HUES48 (cell line): ENCODE measurements at regions not wholly inside any gene's neighbourhood (a gene's known extent, or its start where the extent isn't known, plus 50 kb on each side); places are given as distances from the start of the nearest gene placed in this dataset.
"Not testable (repeated sequence)": the region's sequence is repeated elsewhere in the genome, so short reads cannot be mapped to it uniquely, and the experiment has no call there.

Experiments
- H3K27ac ChIP-seq: one replicate; pipeline ENCODE4 v1.7.0; 2013; ENCODE audit warnings: low read depth, low read length, inconsistent platforms
- H3K27me3 ChIP-seq: 2 replicates; pipeline ENCODE4 v1.6.1; 2013; ENCODE audit warnings: mild to moderate bottlenecking, low read length; ENCODE audit not compliant: control insufficient read depth, insufficient read depth
- H3K36me3 ChIP-seq: 2 replicates; pipeline ENCODE4 v1.6.1; 2013; ENCODE audit warnings: low read length; ENCODE audit not compliant: control insufficient read depth, insufficient read depth
- H3K4me1 ChIP-seq: 2 replicates; pipeline ENCODE4 v1.6.1; 2013; ENCODE audit warnings: mild to moderate bottlenecking, low read length; ENCODE audit not compliant: control insufficient read depth, insufficient read depth
- H3K4me3 ChIP-seq: 2 replicates; pipeline ENCODE4 v1.5.1; 2013; ENCODE audit warnings: mild to moderate bottlenecking, low read depth, low read length
- H3K9ac ChIP-seq: 2 replicates; pipeline ENCODE4 v1.6.1; 2013; ENCODE audit warnings: mild to moderate bottlenecking, low read depth, low read length, moderate library complexity
- H3K9me3 ChIP-seq: 2 replicates; pipeline ENCODE4 v1.6.1; 2013; ENCODE audit warnings: low read length; ENCODE audit not compliant: control insufficient read depth, insufficient read depth

DNA sequence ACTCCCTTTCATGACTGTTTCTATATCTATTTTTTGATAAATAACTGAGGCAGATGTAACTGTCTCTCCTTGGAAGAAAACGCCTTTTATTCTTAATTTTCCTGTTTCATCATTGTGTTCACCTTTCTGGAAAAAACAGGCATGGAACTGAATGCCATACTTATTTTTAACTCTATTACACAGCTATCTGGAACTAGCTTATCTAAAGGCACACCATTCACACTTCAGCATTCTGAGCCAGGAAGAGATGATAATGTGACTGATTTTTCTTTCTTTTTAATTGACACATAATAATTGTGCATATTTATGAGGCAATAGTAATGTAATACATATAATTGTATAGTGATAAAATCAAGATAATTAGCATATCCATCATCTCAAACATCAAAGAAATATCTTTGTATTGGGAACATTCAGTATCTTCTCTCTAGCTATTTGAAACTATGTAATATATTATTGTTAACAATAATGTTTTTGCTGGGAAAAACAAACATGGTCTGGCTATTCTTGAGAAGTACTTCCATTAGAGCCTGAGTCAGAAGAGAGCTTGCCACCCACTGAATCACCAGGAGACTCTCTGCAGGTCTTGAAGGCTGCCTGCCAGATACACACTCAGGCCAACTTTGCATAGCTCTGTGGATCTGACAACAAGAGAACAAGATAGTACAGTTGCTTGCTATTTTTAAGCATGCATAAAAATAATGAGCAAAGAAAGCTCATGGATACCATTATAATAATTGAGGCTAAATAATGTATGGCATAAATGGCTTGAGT, 501.0 kb upstream of the EDIL3 start:
- Histone ChIP-seq H3K4me3 (no peak overlapping the region), H3K27ac (no peak overlapping the region), H3K9ac (no peak overlapping the region), H3K36me3 (no peaks in the 10 kb centered on the region), H3K9me3 (no peaks in the 10 kb centered on the region), H3K4me1 (no peaks in the 10 kb centered on the region), H3K27me3 (no peaks in the 10 kb centered on the region)

DNA sequence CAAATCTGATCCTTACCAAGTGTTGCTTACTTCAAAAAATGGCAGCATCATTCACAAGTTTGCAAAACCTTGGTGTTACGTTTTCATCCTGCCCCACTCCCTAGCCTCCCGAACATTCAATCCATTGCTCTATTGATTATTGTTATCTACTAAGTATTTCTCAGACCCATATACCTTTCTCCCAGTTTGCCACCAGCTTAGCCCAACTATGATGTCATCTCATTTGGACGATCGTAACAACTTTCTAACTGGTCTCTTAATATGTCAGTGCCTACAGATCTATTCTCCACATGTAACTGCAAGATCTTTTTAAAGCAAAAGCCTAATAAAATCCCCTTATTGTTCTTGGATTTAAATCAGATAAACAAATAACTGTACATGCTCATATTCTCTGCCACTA, 497.1 kb upstream of the EDIL3 start:
- Histone ChIP-seq H3K4me1 (no peaks in the 10 kb centered on the region), H3K36me3 (no peaks in the 10 kb centered on the region), H3K9ac (no peak overlapping the region), H3K27me3 (no peaks in the 10 kb centered on the region), H3K4me3 (no peak overlapping the region), H3K27ac (no peak overlapping the region), H3K9me3 (no peaks in the 10 kb centered on the region)

DNA sequence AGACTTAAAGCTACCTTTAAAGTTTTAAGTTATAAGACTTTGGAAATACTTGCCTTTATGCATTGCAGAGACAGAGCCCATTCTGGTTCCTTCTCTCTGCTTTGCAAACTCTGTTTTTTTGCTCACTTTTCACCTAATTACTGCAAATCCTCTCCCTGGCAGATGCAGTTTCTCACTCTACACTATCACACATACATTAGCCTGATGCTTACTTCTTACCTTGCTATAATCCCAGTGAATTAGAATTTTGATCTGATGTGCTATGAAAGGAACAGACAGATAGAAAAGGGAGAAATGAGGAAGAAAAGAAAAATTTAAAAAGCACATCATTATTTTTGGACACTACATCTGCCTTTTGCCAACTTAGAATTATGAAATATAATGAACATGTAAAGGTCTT, 489.5 kb upstream of the EDIL3 start:
- Histone ChIP-seq H3K4me3 (no peak overlapping the region), H3K4me1 (no peaks in the 10 kb centered on the region; the same call in 1 of the 2 replicates), H3K27me3 (no peaks in the 10 kb centered on the region), H3K9me3 (no peaks in the 10 kb centered on the region), H3K36me3 (no peaks in the 10 kb centered on the region), H3K27ac (no peak overlapping the region), H3K9ac (no peak overlapping the region)

DNA sequence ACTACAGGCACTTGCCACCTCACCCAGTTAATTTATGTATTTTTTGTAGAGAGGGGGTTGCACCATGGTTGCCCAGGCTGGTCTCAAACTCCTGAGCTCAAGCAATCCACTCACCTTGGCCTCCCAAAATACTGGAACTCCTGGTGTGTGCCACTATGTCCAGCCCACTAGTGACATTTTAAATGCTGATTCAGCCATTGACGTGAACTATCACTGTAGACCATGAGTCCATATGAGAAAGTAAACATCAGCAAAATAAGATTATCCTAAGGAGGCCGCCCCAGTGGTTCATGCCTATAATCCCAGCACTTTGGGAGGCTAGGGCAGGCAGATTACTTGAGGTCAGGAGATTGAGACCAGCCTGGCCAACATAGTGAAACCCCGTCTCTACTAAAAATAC, 488.1 kb upstream of the EDIL3 start:
- no peaks in the 10 kb centered on the region for H3K36me3 ChIP-seq
- no peaks in the 10 kb centered on the region; the same call in 1 of the 2 replicates for H3K4me1 ChIP-seq
- no peaks in the 10 kb centered on the region for H3K27me3 ChIP-seq
- no peak overlapping the region for H3K4me3 ChIP-seq
- H3K9me3 ChIP-seq = no peaks in the 10 kb centered on the region
- H3K9ac ChIP-seq = no peak overlapping the region
- H3K27ac ChIP-seq = no peak overlapping the region

DNA sequence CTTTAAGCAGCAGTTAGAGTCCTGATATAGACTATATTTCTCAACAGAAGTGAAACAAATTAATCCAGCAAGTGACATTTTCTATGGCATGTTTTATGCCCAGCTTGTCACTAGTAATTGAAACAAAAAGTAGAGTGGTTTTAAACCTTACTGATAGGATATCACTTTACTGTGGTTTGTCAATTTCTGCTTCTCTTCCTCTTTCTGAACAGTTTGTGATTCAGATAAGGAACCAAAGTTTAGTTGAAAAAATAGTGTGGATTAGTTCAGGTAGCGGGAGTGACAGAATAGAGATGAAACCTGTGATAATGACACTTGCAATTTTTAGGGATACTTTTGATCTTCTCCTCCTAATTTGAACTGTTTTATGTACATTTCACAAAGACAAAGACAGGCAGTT, 485.7 kb upstream of the EDIL3 start:
- H3K27me3 ChIP-seq = no peaks in the 10 kb centered on the region
- H3K9me3 ChIP-seq = no peaks in the 10 kb centered on the region
- H3K36me3 ChIP-seq = no peaks in the 10 kb centered on the region
- no peak overlapping the region for H3K4me3 ChIP-seq
- H3K4me1 ChIP-seq = no peaks in the 10 kb centered on the region; the same call in 1 of the 2 replicates
- no peak overlapping the region for H3K9ac ChIP-seq
- no peak overlapping the region for H3K27ac ChIP-seq

DNA sequence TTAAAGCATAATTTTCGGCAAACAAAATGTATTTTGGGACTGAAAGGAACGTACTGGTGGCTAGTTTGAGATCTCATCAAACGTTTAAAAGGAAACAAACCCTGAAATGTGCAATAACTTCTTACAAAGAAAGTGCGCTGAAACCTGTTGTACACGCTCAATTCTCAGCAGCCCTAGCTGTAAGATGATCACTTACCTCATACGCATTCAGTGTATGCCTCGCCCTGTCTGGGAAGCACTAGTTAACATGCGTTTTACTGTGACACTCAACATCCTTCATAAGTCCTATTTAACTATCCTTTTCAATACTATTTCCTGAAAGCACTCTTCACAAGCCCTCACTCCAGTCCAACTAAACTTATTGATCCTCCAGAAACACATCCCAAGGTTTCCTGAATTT, 485.0 kb upstream of the EDIL3 start:
- H3K4me1 ChIP-seq = peaks cover 4% of the 10 kb centered on the region; the same call in 1 of the 2 replicates
- H3K27me3 ChIP-seq = no peaks in the 10 kb centered on the region
- H3K9me3 ChIP-seq = no peaks in the 10 kb centered on the region
- H3K9ac ChIP-seq = no peak overlapping the region
- no peaks in the 10 kb centered on the region for H3K36me3 ChIP-seq
- no peak overlapping the region for H3K4me3 ChIP-seq
- no peak overlapping the region for H3K27ac ChIP-seq

DNA sequence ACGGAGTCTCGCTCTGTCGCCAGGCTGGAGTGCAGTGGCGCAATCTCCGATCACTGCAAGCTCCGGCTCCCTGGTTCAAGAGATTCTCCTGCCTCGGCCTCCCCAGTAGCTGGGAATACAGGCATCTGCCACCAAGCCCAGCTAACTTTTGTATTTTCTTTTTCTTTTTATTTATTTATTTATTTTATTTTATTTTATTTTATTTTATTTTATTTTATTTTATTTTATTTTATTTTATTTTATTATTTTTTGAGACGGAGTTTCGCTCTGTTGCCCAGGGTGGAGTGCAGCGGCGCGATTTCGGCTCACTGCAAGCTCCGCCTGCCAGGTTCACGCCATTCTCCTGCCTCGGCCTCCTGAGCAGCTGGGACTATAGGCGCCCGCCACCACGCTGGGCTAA, 479.3 kb upstream of the EDIL3 start:
- not testable (repeated sequence) for H3K36me3 ChIP-seq, H3K27me3 ChIP-seq, H3K4me3 ChIP-seq, H3K27ac ChIP-seq, H3K4me1 ChIP-seq, H3K9me3 ChIP-seq, H3K9ac ChIP-seq

DNA sequence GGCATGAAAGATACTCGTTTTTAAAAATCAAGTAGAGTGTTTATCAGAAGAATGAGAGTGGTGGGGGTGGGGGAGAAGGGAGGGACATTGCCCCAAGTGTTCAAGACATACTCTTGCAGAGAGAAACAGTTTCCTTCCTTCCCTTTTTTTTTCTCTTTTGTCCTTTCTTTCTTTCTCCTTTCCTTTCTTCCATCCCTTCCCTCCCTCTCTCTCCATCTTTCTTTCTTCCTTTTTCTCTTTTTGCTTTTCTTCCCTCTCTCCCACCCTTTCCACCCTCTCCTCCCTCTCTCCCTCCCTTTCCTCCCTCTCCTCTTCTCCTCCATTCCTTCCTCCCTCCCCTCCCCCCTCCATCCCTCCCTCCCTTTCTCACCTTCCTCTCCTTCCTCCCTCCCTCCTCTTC, 478.3 kb upstream of the EDIL3 start:
- Histone ChIP-seq H3K27ac (no peak overlapping the region), H3K36me3 (no peaks in the 10 kb centered on the region), H3K9ac (no peak overlapping the region), H3K9me3 (no peaks in the 10 kb centered on the region), H3K4me3 (no peak overlapping the region), H3K27me3 (no peaks in the 10 kb centered on the region), H3K4me1 (peaks cover 7% of the 10 kb centered on the region; the same call in 1 of the 2 replicates)

DNA sequence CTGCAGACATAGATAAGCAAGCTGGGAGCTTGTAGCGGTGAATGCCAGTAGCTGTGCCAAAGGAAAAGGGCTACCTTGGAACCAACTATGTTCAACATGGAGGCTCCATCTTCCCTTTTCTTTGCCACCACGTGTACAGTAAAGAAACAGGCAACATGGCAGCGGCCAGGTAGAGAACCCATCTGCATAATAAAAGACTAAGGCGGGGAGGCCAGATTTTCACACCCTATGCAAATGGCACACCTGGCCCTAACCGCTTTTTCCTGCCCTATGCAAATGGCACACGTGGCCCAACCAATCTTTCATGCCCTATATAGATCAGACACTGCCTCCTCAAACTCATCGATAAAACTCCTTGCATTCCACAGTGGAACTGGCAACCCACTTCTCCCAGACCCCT, 477.5 kb upstream of the EDIL3 start:
- Histone ChIP-seq H3K9ac (no peak overlapping the region), H3K4me1 (peaks cover 7% of the 10 kb centered on the region; the same call in 1 of the 2 replicates), H3K36me3 (no peaks in the 10 kb centered on the region), H3K9me3 (no peaks in the 10 kb centered on the region), H3K27me3 (no peaks in the 10 kb centered on the region), H3K27ac (no peak overlapping the region), H3K4me3 (no peak overlapping the region)

DNA sequence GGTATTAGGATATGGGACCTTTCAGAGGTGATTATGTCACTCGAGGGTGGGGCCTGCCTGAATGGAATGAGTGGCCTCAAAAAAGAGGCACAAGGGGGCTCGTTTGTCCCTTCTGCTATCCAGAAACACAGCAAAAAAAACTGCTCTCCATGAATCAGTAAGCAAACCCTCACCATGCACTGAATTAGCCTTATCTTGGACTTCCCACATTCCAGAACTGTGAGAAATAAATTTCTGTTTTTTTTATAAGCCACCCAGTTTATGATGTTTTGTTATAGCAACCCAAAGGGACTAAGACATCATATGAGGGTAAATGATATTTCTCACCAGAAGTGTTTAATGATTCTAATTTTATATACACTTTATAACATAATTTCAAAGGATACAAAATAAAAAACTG, 476.6 kb upstream of the EDIL3 start:
- no peak overlapping the region for H3K27ac ChIP-seq
- H3K9ac ChIP-seq = no peak overlapping the region
- H3K4me1 ChIP-seq = peaks cover 7% of the 10 kb centered on the region; the same call in 1 of the 2 replicates
- no peaks in the 10 kb centered on the region for H3K9me3 ChIP-seq
- no peaks in the 10 kb centered on the region for H3K27me3 ChIP-seq
- H3K36me3 ChIP-seq = no peaks in the 10 kb centered on the region
- H3K4me3 ChIP-seq = no peak overlapping the region

DNA sequence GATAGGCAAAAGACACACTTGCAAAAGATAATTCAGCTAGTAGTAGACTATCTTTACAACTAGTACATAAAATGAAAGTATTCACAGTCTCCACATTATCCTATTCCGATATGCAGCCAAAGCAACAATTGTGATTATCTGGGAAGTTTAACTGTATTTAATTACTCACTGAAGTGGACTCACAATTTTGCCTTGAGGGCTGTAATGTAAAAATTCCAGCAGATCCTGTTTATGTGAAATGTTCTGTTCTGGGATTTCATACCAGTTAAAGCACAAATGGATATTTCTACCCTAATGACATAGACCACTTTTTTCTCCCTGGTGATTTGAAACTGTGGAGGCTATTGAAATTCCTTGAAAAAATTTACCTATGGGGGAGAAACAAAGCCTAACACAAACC, 474.4 kb upstream of the EDIL3 start:
- H3K4me3 ChIP-seq = no peak overlapping the region
- H3K36me3 ChIP-seq = no peaks in the 10 kb centered on the region
- H3K27me3 ChIP-seq = no peaks in the 10 kb centered on the region
- no peaks in the 10 kb centered on the region for H3K9me3 ChIP-seq
- H3K9ac ChIP-seq = no peak overlapping the region
- no peaks in the 10 kb centered on the region for H3K4me1 ChIP-seq
- no peak overlapping the region for H3K27ac ChIP-seq
